ENCODE measurements at regions not wholly inside any gene's neighbourhood (a gene's known extent, or its start where the extent isn't known, plus 50 kb on each side); places are given as distances from the start of the nearest gene placed in this dataset.

DNA sequence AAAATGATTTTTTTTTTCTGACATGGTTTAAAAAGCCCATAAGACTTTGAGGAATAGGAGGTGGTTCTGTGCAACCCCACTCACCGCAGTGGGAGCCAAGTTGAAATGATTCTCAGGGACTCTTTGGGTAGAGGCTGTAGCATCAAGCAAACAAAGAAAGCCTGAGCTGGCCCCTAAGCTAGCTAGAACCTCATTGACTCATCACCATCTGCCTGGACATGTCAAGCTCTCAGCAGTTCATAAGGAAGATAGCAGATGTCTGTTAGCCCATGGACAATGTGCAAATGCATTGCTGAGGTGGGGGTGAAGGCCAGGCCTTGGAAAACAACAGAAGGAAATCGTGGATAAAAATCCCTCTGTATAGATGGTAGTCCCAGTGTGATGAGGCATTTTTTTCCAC lies 234.8 kb downstream of the NR2F2 start:
- Histone ChIP-seq H3K27ac (no peak overlapping the region), H3K79me2 (no peaks in the 10 kb centered on the region), H3K4me2 (no peak overlapping the region), H3K36me3 (replicated peaks; ENCODE audit: insufficient read depth, low read depth) (no peaks in the 10 kb centered on the region), H3K9me3 (ENCODE audit: low read depth) (no peaks in the 10 kb centered on the region), H3K4me1 (ENCODE audit: insufficient read depth) (no peaks in the 10 kb centered on the region), H2AFZ (no peak overlapping the region), H3K9me2 (replicated peaks; ENCODE audit: insufficient read depth) (no peaks in the 10 kb centered on the region), H4K20me1 (ENCODE audit: insufficient read depth, poor library complexity, severe bottlenecking) (no peaks in the 10 kb centered on the region), H3K4me3 (no peak overlapping the region), H3K27me3 (peaks cover 6% of the 10 kb centered on the region)
- whole genome bisulfite sequencing (ENCODE audit: low lambda C conversion rate, missing lambda C conversion rate): 92% methylated on average over 2 of the region's 2 CpGs
- DNase-seq (ENCODE audit: low spot score): no peak
- TF ChIP-seq, protein P1, sequence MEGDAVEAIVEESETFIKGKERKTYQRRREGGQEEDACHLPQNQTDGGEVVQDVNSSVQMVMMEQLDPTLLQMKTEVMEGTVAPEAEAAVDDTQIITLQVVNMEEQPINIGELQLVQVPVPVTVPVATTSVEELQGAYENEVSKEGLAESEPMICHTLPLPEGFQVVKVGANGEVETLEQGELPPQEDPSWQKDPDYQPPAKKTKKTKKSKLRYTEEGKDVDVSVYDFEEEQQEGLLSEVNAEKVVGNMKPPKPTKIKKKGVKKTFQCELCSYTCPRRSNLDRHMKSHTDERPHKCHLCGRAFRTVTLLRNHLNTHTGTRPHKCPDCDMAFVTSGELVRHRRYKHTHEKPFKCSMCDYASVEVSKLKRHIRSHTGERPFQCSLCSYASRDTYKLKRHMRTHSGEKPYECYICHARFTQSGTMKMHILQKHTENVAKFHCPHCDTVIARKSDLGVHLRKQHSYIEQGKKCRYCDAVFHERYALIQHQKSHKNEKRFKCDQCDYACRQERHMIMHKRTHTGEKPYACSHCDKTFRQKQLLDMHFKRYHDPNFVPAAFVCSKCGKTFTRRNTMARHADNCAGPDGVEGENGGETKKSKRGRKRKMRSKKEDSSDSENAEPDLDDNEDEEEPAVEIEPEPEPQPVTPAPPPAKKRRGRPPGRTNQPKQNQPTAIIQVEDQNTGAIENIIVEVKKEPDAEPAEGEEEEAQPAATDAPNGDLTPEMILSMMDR (IDR thresholded peaks at IDR 0.05; ENCODE audit: poor library complexity): no peak
- TF ChIP-seq EZH2phosphoT487 (IDR thresholded peaks at IDR 0.05; ENCODE audit: low read depth, severe bottlenecking, unreplicated experiment): no peak

DNA sequence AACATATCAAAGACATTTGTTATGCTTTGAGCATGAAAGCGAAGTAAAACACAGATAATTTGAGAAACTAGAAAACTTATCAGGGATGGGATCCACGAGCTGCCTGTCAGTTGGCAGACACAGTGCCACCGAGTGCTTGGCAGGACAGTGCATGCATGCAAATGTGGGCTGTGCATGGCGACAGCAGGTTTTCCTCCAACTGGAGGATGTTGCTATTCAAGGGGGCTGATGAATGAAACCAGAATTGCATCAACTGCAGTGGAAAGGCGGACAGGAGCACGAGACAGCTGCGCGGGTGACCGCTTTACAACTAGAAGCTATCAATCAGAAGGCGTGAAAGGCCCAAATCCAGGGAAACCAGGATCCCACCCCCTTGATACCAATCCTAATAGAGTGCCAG lies 244.3 kb downstream of the NR2F2 start:
- H3K4me3 ChIP-seq: no peak overlapping the region
- H3K79me2 ChIP-seq: no peaks in the 10 kb centered on the region
- no peaks in the 10 kb centered on the region for H3K36me3 ChIP-seq (replicated peaks; ENCODE audit: insufficient read depth, low read depth)
- no peak overlapping the region for H3K27ac ChIP-seq
- no peak for TF ChIP-seq EZH2phosphoT487 (IDR thresholded peaks at IDR 0.05; ENCODE audit: low read depth, severe bottlenecking, unreplicated experiment)
- TF ChIP-seq, protein P1 (IDR thresholded peaks at IDR 0.05; ENCODE audit: poor library complexity): no peak
- TF ChIP-seq EZH2 (IDR thresholded peaks at IDR 0.05; ENCODE audit: borderline replicate concordance): no peak
- no peaks in the 10 kb centered on the region for H3K27me3 ChIP-seq
- H3K9me3 ChIP-seq (ENCODE audit: low read depth): no peaks in the 10 kb centered on the region
- DNase-seq (ENCODE audit: low spot score): no peak
- no peaks in the 10 kb centered on the region for H3K9me2 ChIP-seq (replicated peaks; ENCODE audit: insufficient read depth)
- no peak overlapping the region for H2AFZ ChIP-seq
- no peaks in the 10 kb centered on the region for H3K4me1 ChIP-seq (ENCODE audit: insufficient read depth)
- H3K4me2 ChIP-seq: no peak overlapping the region
- 95% methylated on average over 10 of the region's 10 CpGs for WGBS (ENCODE audit: low lambda C conversion rate, missing lambda C conversion rate)
- H4K20me1 ChIP-seq (ENCODE audit: insufficient read depth, poor library complexity, severe bottlenecking): no peaks in the 10 kb centered on the region

DNA sequence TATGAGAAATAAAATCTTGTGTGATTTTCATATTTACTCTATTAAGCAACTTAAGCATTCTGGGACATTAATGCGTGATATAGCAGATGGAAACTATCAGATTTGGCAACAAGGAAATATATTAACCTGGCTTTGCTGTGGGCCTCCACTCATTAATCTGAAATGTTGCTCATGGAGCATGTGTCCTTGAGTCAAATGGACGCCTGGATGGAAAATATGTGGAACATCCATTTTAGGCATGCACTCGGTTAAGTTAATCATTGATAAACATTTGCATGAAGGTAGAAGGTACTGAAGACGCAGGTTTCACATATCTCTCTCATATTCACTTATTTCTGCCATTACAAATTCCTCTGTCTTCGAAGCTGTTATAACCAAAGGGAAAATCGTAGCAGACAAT lies 246.1 kb downstream of the NR2F2 start:
- DNase-seq (ENCODE audit: low spot score): no peak
- H3K27me3 ChIP-seq: no peaks in the 10 kb centered on the region

More for the DNA sequence above, 246.1 kb downstream of the NR2F2 start:
- Histone ChIP-seq H2AFZ (no peak overlapping the region), H4K20me1 (ENCODE audit: insufficient read depth, poor library complexity, severe bottlenecking) (no peaks in the 10 kb centered on the region), H3K36me3 (replicated peaks; ENCODE audit: insufficient read depth, low read depth) (no peaks in the 10 kb centered on the region), H3K4me3 (no peak overlapping the region), H3K4me1 (ENCODE audit: insufficient read depth) (no peaks in the 10 kb centered on the region), H3K27ac (no peak overlapping the region), H3K79me2 (no peaks in the 10 kb centered on the region), H3K4me2 (no peak overlapping the region), H3K9me3 (ENCODE audit: low read depth) (no peaks in the 10 kb centered on the region), H3K9me2 (replicated peaks; ENCODE audit: insufficient read depth) (no peaks in the 10 kb centered on the region)
- 94% methylated on average over 6 of the region's 6 CpGs for WGBS (ENCODE audit: low lambda C conversion rate, missing lambda C conversion rate)
- TF ChIP-seq EZH2 (IDR thresholded peaks at IDR 0.05; ENCODE audit: borderline replicate concordance) (no peak), EZH2phosphoT487 (IDR thresholded peaks at IDR 0.05; ENCODE audit: low read depth, severe bottlenecking, unreplicated experiment) (no peak)
- TF ChIP-seq, protein P1 (IDR thresholded peaks at IDR 0.05; ENCODE audit: poor library complexity): no peak
